Loucy (cell line): ENCODE measurements at regions not wholly inside any gene's neighbourhood (a gene's known extent, or its start where the extent isn't known, plus 50 kb on each side); places are given as distances from the start of the nearest gene placed in this dataset.

Experiments used
- H2AFZ ChIP-seq: fragments of 200-600 bp; sonication (generic); 2 replicates; pipeline ENCODE4 v1.6.0; 2016; ENCODE audit warnings: antibody characterized with exemption, mild to moderate bottlenecking, low read length, moderate library complexity
- H3F3A ChIP-seq: fragments of 200-600 bp; 2 replicates; pipeline ENCODE4 v1.6.0; 2016; ENCODE audit warnings: antibody characterized with exemption, low read depth, mild to moderate bottlenecking
- H3K27me3 ChIP-seq: fragments of 200-600 bp; sonication (generic); 2 replicates; pipeline ENCODE4 v1.6.1; 2014; ENCODE audit warnings: low read length, mild to moderate bottlenecking; ENCODE audit not compliant: insufficient read depth, poor library complexity, severe bottlenecking
- H3K36me3 ChIP-seq: fragments of 200-600 bp; sonication (generic); 2 replicates; pipeline ENCODE4 v1.6.1; 2016; ENCODE audit warnings: low read length; ENCODE audit not compliant: insufficient read depth
- H3K4me1 ChIP-seq: fragments of 200-600 bp; sonication (generic); 2 replicates; pipeline ENCODE4 v1.5.1; 2014; ENCODE audit warnings: low read length, mild to moderate bottlenecking; ENCODE audit not compliant: insufficient read depth, poor library complexity, severe bottlenecking
- H3K4me2 ChIP-seq: fragments of 200-600 bp; sonication (generic); 2 replicates; pipeline ENCODE4 v1.6.0; 2014; ENCODE audit warnings: antibody characterized with exemption, low read length, low read depth, mild to moderate bottlenecking; ENCODE audit not compliant: poor library complexity, severe bottlenecking
- H3K4me3 ChIP-seq: fragments of 200-600 bp; sonication (generic); 2 replicates; pipeline ENCODE4 v1.5.1; 2014; ENCODE audit warnings: low read length, mild to moderate bottlenecking, mixed read lengths; ENCODE audit not compliant: poor library complexity, severe bottlenecking
- H3K79me2 ChIP-seq: fragments of 200-600 bp; sonication (generic); 2 replicates; pipeline ENCODE4 v1.6.1; 2014; ENCODE audit warnings: low read length; ENCODE audit not compliant: insufficient read depth
- H3K9ac ChIP-seq: fragments of 200-600 bp; sonication (generic); 2 replicates; pipeline ENCODE4 v1.6.0; 2014; ENCODE audit warnings: mild to moderate bottlenecking, low read depth, low read length, moderate library complexity; ENCODE audit not compliant: poor library complexity, severe bottlenecking
- H3K9me2 ChIP-seq: fragments of 200-600 bp; sonication (generic); replicated peaks from 2 replicates; pipeline ENCODE4 v1.6.1; 2016; ENCODE audit warnings: low read depth, low read length, mixed read lengths
- H3K9me3 ChIP-seq: fragments of 200-600 bp; sonication (generic); 2 replicates; pipeline ENCODE4 v1.6.1; 2014; ENCODE audit warnings: mild to moderate bottlenecking, antibody characterized with exemption, low read length, low read depth; ENCODE audit not compliant: insufficient read depth
- H4K20me1 ChIP-seq: fragments of 200-600 bp; sonication (generic); 2 replicates; pipeline ENCODE4 v1.6.0; 2014; ENCODE audit warnings: antibody characterized with exemption, low read length, mild to moderate bottlenecking; ENCODE audit not compliant: insufficient read depth, poor library complexity, severe bottlenecking
- EZH2phosphoT487 ChIP-seq: fragments of 200-600 bp; IDR thresholded peaks from 2 replicates; pipeline ENCODE4 v1.6.1; 2018; ENCODE audit warnings: antibody characterized with exemption, mild to moderate bottlenecking, moderate library complexity, borderline replicate concordance
- TF ChIP-seq, protein P1 (sequence below): fragments of 200-600 bp; sonication (generic); conservative IDR thresholded peaks from 2 replicates; pipeline ENCODE4 v1.5.1; 2014; ENCODE audit warnings: mild to moderate bottlenecking, antibody characterized with exemption, low read length

- Histone ChIP-seq H2AFZ (no peak overlapping the region), H3F3A (no peaks in the 10 kb centered on the region), H3K4me1 (peaks cover 22% of the 10 kb centered on the region), H3K9me3 (no peaks in the 10 kb centered on the region), H4K20me1 (no peaks in the 10 kb centered on the region), H3K4me2 (no peak overlapping the region), H3K27me3 (no peaks in the 10 kb centered on the region), H3K9ac (no peak overlapping the region), H3K9me2 (no peaks in the 10 kb centered on the region), H3K4me3 (no peak overlapping the region), H3K36me3 (no peaks in the 10 kb centered on the region), H3K79me2 (no peaks in the 10 kb centered on the region)
- TF ChIP-seq, protein P1, sequence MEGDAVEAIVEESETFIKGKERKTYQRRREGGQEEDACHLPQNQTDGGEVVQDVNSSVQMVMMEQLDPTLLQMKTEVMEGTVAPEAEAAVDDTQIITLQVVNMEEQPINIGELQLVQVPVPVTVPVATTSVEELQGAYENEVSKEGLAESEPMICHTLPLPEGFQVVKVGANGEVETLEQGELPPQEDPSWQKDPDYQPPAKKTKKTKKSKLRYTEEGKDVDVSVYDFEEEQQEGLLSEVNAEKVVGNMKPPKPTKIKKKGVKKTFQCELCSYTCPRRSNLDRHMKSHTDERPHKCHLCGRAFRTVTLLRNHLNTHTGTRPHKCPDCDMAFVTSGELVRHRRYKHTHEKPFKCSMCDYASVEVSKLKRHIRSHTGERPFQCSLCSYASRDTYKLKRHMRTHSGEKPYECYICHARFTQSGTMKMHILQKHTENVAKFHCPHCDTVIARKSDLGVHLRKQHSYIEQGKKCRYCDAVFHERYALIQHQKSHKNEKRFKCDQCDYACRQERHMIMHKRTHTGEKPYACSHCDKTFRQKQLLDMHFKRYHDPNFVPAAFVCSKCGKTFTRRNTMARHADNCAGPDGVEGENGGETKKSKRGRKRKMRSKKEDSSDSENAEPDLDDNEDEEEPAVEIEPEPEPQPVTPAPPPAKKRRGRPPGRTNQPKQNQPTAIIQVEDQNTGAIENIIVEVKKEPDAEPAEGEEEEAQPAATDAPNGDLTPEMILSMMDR, result no peak
- TF ChIP-seq EZH2phosphoT487, result no peak
These were observed 145.4 kb upstream of the EGFLAM start for GRCh38 chr5:38112938-38113337.

GRCh38 chr5:38110130-38110529 is 148.2 kb upstream of the EGFLAM start:
- no peaks in the 10 kb centered on the region for H3K9me2 ChIP-seq
- TF ChIP-seq EZH2phosphoT487, result no peak
- TF ChIP-seq, protein P1, result no peak
- no peak overlapping the region for H3K4me3 ChIP-seq
- H3K36me3 ChIP-seq, result no peaks in the 10 kb centered on the region
- no peaks in the 10 kb centered on the region for H3K9me3 ChIP-seq
- H3K4me1 ChIP-seq, result peaks cover 36% of the 10 kb centered on the region
- H3F3A ChIP-seq, result no peaks in the 10 kb centered on the region
- no peaks in the 10 kb centered on the region for H3K27me3 ChIP-seq
- H3K79me2 ChIP-seq, result no peaks in the 10 kb centered on the region
- no peak overlapping the region for H2AFZ ChIP-seq
- H3K9ac ChIP-seq, result no peak overlapping the region
- H3K4me2 ChIP-seq, result no peak overlapping the region
- no peaks in the 10 kb centered on the region for H4K20me1 ChIP-seq

DNA sequence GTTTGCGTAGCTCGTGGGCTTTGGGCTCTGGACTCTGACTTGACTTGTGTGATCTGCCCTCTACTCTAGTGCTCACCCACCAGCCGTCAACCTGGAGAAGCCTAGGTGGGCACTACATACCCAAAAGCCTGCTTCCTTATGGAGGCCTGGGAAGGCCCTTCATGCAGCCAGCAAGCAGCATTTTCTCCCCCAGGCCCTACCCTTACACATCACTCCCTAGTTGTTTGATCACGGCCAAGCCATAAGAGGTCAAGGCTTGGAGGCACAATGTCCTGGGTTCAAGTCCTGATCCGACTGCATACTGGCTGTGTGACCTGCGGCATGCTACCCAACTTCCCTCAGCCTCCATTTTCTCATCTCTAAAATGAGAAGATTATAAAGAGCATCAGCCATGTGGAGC is 151.3 kb upstream of the EGFLAM start:
- Histone ChIP-seq H3K9ac (no peak overlapping the region), H4K20me1 (no peaks in the 10 kb centered on the region), H3K4me3 (no peak overlapping the region), H3K9me2 (no peaks in the 10 kb centered on the region), H3K79me2 (no peaks in the 10 kb centered on the region), H3K27me3 (no peaks in the 10 kb centered on the region), H3K9me3 (no peaks in the 10 kb centered on the region), H3K36me3 (no peaks in the 10 kb centered on the region), H3K4me1 (peaks cover 42% of the 10 kb centered on the region), H2AFZ (no peak overlapping the region), H3K4me2 (no peak overlapping the region), H3F3A (no peaks in the 10 kb centered on the region)
- TF ChIP-seq, protein P1, result no peak
- no peak for TF ChIP-seq EZH2phosphoT487
